Loucy (cell line): ENCODE measurements at regions not wholly inside any gene's neighbourhood (a gene's known extent, or its start where the extent isn't known, plus 50 kb on each side); places are given as distances from the start of the nearest gene placed in this dataset.

Experiments
- H2AFZ ChIP-seq: fragments of 200-600 bp; sonication (generic); 2 replicates; pipeline ENCODE4 v1.6.0; 2016; ENCODE audit warnings: antibody characterized with exemption, mild to moderate bottlenecking, low read length, moderate library complexity
- H3F3A ChIP-seq: fragments of 200-600 bp; 2 replicates; pipeline ENCODE4 v1.6.0; 2016; ENCODE audit warnings: antibody characterized with exemption, low read depth, mild to moderate bottlenecking
- H3K27me3 ChIP-seq: fragments of 200-600 bp; sonication (generic); 2 replicates; pipeline ENCODE4 v1.6.1; 2014; ENCODE audit warnings: low read length, mild to moderate bottlenecking; ENCODE audit not compliant: insufficient read depth, poor library complexity, severe bottlenecking
- H3K36me3 ChIP-seq: fragments of 200-600 bp; sonication (generic); 2 replicates; pipeline ENCODE4 v1.6.1; 2016; ENCODE audit warnings: low read length; ENCODE audit not compliant: insufficient read depth
- H3K4me1 ChIP-seq: fragments of 200-600 bp; sonication (generic); 2 replicates; pipeline ENCODE4 v1.5.1; 2014; ENCODE audit warnings: low read length, mild to moderate bottlenecking; ENCODE audit not compliant: insufficient read depth, poor library complexity, severe bottlenecking
- H3K4me2 ChIP-seq: fragments of 200-600 bp; sonication (generic); 2 replicates; pipeline ENCODE4 v1.6.0; 2014; ENCODE audit warnings: antibody characterized with exemption, low read length, low read depth, mild to moderate bottlenecking; ENCODE audit not compliant: poor library complexity, severe bottlenecking
- H3K4me3 ChIP-seq: fragments of 200-600 bp; sonication (generic); 2 replicates; pipeline ENCODE4 v1.5.1; 2014; ENCODE audit warnings: low read length, mild to moderate bottlenecking, mixed read lengths; ENCODE audit not compliant: poor library complexity, severe bottlenecking
- H3K79me2 ChIP-seq: fragments of 200-600 bp; sonication (generic); 2 replicates; pipeline ENCODE4 v1.6.1; 2014; ENCODE audit warnings: low read length; ENCODE audit not compliant: insufficient read depth
- H3K9ac ChIP-seq: fragments of 200-600 bp; sonication (generic); 2 replicates; pipeline ENCODE4 v1.6.0; 2014; ENCODE audit warnings: mild to moderate bottlenecking, low read depth, low read length, moderate library complexity; ENCODE audit not compliant: poor library complexity, severe bottlenecking
- H3K9me2 ChIP-seq: fragments of 200-600 bp; sonication (generic); replicated peaks from 2 replicates; pipeline ENCODE4 v1.6.1; 2016; ENCODE audit warnings: low read depth, low read length, mixed read lengths
- H3K9me3 ChIP-seq: fragments of 200-600 bp; sonication (generic); 2 replicates; pipeline ENCODE4 v1.6.1; 2014; ENCODE audit warnings: mild to moderate bottlenecking, antibody characterized with exemption, low read length, low read depth; ENCODE audit not compliant: insufficient read depth
- H4K20me1 ChIP-seq: fragments of 200-600 bp; sonication (generic); 2 replicates; pipeline ENCODE4 v1.6.0; 2014; ENCODE audit warnings: antibody characterized with exemption, low read length, mild to moderate bottlenecking; ENCODE audit not compliant: insufficient read depth, poor library complexity, severe bottlenecking
- CTCF ChIP-seq: fragments of 200-600 bp; sonication (generic); conservative IDR thresholded peaks from 2 replicates; pipeline ENCODE4 v1.5.1; 2014; ENCODE audit warnings: mild to moderate bottlenecking, antibody characterized with exemption, low read length
- EZH2phosphoT487 ChIP-seq: fragments of 200-600 bp; IDR thresholded peaks from 2 replicates; pipeline ENCODE4 v1.6.1; 2018; ENCODE audit warnings: antibody characterized with exemption, mild to moderate bottlenecking, moderate library complexity, borderline replicate concordance

DNA sequence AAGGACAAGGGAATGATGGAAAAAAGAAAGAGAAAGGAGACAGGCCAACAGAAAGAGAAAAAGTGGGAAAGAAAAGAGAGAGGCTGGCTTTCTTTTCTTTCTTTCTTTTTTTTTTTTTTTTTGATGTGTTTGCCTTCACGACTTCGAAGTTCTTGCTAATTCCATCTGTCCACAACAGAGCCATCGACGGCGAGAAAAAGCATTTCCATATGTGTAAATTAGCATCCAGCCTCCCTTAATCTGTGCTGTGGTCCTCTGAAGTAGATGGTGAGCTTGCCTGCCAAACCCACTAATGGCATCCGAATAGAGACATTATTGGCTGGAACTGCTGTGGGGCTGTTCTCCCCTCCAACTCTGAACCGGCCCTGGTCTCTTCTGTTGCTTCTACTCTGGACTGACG lies 997.4 kb downstream of the BCL11B start:
- Histone ChIP-seq H3K4me3 (no peak overlapping the region), H3K9me2 (no peaks in the 10 kb centered on the region), H3F3A (no peaks in the 10 kb centered on the region), H4K20me1 (no peaks in the 10 kb centered on the region), H3K9me3 (no peaks in the 10 kb centered on the region), H3K4me2 (no peak overlapping the region), H3K79me2 (no peaks in the 10 kb centered on the region), H3K27me3 (no peaks in the 10 kb centered on the region), H2AFZ (no peak overlapping the region), H3K4me1 (no peaks in the 10 kb centered on the region), H3K36me3 (no peaks in the 10 kb centered on the region), H3K9ac (no peak overlapping the region)
- TF ChIP-seq CTCF (no peak), EZH2phosphoT487 (no peak)

DNA sequence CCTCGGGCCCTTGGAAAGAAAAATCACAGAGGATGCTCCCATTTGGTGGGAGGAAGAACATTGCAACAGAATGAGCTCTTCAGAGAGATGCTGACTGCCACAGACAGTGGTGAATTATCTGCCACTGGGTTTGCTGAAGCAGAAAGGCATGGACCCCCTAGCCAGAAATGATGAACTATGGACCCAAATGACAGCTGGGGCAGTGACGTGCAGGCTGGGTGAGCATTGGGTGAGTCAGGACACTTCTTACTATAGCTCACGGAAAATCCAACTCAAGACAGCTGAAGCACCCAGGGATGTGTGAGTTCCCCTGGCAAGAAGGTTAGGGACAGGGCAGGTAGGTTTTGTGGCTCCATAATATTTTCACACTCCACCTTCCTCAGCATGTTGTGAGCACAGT lies 993.2 kb downstream of the BCL11B start:
- no peak overlapping the region for H3K4me2 ChIP-seq
- TF ChIP-seq CTCF (no peak), EZH2phosphoT487 (no peak)
- no peaks in the 10 kb centered on the region for H4K20me1 ChIP-seq
- no peaks in the 10 kb centered on the region for H3K27me3 ChIP-seq
- H3K9ac ChIP-seq = no peak overlapping the region
- H3K36me3 ChIP-seq = no peaks in the 10 kb centered on the region
- no peak overlapping the region for H3K4me3 ChIP-seq
- no peaks in the 10 kb centered on the region for H3K9me3 ChIP-seq
- H3K4me1 ChIP-seq = no peaks in the 10 kb centered on the region
- no peaks in the 10 kb centered on the region for H3K9me2 ChIP-seq
- no peaks in the 10 kb centered on the region for H3K79me2 ChIP-seq
- no peaks in the 10 kb centered on the region for H3F3A ChIP-seq
- H2AFZ ChIP-seq = no peak overlapping the region

DNA sequence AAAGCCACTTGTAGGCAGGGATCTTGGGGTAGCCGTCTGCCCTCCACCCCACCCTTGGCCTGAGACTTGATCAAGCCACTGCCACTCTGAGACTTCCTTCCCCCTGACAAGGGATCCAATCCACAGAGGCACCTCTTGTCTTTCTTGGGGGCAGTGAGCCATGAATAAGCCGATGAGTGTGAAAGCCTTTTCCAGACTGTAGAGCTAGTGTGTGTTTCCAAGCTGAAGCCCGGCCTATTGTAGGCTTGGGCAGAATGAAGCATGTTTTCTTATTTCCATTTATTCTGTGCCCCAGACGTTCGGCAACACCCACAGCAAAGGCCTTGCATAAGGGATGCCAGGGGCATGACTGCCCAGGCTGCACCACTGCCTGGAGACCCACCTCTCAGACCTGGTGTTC lies 991.6 kb downstream of the BCL11B start:
- H3K9ac ChIP-seq = no peak overlapping the region
- no peaks in the 10 kb centered on the region for H3F3A ChIP-seq
- no peak overlapping the region for H2AFZ ChIP-seq
- no peaks in the 10 kb centered on the region for H3K36me3 ChIP-seq
- H3K9me3 ChIP-seq = no peaks in the 10 kb centered on the region
- no peak overlapping the region for H3K4me3 ChIP-seq
- no peak overlapping the region for H3K4me2 ChIP-seq
- no peak for TF ChIP-seq CTCF
- TF ChIP-seq EZH2phosphoT487 = no peak
- H3K4me1 ChIP-seq = no peaks in the 10 kb centered on the region
- H3K27me3 ChIP-seq = no peaks in the 10 kb centered on the region
- no peaks in the 10 kb centered on the region for H3K9me2 ChIP-seq
- no peaks in the 10 kb centered on the region for H4K20me1 ChIP-seq
- no peaks in the 10 kb centered on the region for H3K79me2 ChIP-seq
